Skin epidermis (tissue), 12 donors: ENCODE measurements at regions not wholly inside any gene's neighbourhood (a gene's known extent, or its start where the extent isn't known, plus 50 kb on each side); places are given as distances from the start of the nearest gene placed in this dataset.

Experiments used
- H3K27ac ChIP-seq, 21 experiments: fragments of 200-600 bp; sonication (generic) in 11 of 21; one replicate each; pipeline ENCODE4 v1.5.0; 2020; ENCODE audit warnings: mild to moderate bottlenecking in 3 of 21, inconsistent platforms in 2 of 21, moderate library complexity in 2 of 21
- H3K4me3 ChIP-seq, 7 experiments: fragments of 200-600 bp; sonication (generic) in 2 of 7; one replicate each; pipeline ENCODE4 v1.5.0; 2020; ENCODE audit warnings: inconsistent platforms in 2 of 7, mild to moderate bottlenecking in 2 of 7, moderate library complexity in 1 of 7

- H3K27ac ChIP-seq, result no peak overlapping the region
- H3K4me3 ChIP-seq, result no peak overlapping the region
Measured at GRCh38 chr13:107554460-107554859, 660.9 kb downstream of the LIG4 start.

- no peak overlapping the region for H3K27ac ChIP-seq
- H3K4me3 ChIP-seq, result no peak overlapping the region
Measured at GRCh38 chr13:107553838-107554237, 661.5 kb downstream of the LIG4 start.

- Histone ChIP-seq H3K4me3 (no peak overlapping the region), H3K27ac (no peak overlapping the region)
Measured at GRCh38 chr13:107551521-107551920, 663.8 kb downstream of the LIG4 start.

- H3K27ac ChIP-seq, result no peak overlapping the region
Measured at GRCh38 chr13:107548338-107548737, 667.0 kb downstream of the LIG4 start.

DNA sequence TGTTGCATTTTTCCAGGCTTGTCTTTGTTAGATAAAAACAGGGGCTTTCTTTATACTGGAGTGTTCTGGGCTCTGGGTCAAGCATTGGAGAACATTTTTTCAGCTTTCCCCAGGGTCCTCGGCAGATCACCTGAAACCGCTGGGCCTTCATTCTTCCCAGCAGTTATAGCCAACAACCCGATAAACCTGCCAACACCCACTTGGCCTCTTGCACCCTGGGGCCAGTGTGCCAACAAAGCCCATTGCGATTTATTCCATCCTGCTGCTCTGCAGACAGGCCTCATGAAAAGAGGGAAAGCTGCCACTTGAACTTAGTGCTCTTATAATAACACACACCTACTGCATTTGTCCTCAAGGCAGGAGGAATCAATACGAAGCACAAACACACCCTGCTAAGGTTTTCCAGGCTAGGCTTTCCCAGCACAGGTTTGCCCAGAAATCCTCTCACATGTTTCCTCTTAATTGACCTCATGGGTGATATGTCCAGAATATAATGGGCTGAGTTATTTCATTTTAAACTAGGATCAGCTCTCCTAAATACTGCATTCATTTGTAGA lies 669.3 kb downstream of the LIG4 start:
- Histone ChIP-seq H3K4me3 (no peak overlapping the region), H3K27ac (no peak overlapping the region)

More at GRCh38 chr13:107548338-107548737, 667.0 kb downstream of the LIG4 start:
- no peak overlapping the region for H3K4me3 ChIP-seq

GRCh38 chr13:107534548-107534947 lies 680.8 kb downstream of the LIG4 start:
- Histone ChIP-seq H3K4me3 (no peak overlapping the region), H3K27ac (no peak overlapping the region)

GRCh38 chr13:107531816-107532215 lies 683.5 kb downstream of the LIG4 start:
- Histone ChIP-seq H3K27ac (no peak overlapping the region), H3K4me3 (no peak overlapping the region)

GRCh38 chr13:107531180-107531579 lies 684.2 kb downstream of the LIG4 start:
- Histone ChIP-seq H3K4me3 (no peak overlapping the region), H3K27ac (no peak overlapping the region)

- H3K4me3 ChIP-seq, result no peak overlapping the region
Measured at GRCh38 chr13:107529035-107529434, 686.3 kb downstream of the LIG4 start.

GRCh38 chr13:107518780-107519179 lies 696.6 kb downstream of the LIG4 start:
- H3K27ac ChIP-seq, result no peak overlapping the region
- no peak overlapping the region for H3K4me3 ChIP-seq

More at GRCh38 chr13:107529035-107529434, 686.3 kb downstream of the LIG4 start:
- H3K27ac ChIP-seq, result no peak overlapping the region

GRCh38 chr13:107518292-107518691 lies 697.0 kb downstream of the LIG4 start:
- Histone ChIP-seq H3K4me3 (no peak overlapping the region), H3K27ac (no peak overlapping the region)

- H3K27ac ChIP-seq, result no peak overlapping the region
- no peak overlapping the region for H3K4me3 ChIP-seq
Measured at GRCh38 chr13:107516517-107516916, 698.8 kb downstream of the LIG4 start.

DNA sequence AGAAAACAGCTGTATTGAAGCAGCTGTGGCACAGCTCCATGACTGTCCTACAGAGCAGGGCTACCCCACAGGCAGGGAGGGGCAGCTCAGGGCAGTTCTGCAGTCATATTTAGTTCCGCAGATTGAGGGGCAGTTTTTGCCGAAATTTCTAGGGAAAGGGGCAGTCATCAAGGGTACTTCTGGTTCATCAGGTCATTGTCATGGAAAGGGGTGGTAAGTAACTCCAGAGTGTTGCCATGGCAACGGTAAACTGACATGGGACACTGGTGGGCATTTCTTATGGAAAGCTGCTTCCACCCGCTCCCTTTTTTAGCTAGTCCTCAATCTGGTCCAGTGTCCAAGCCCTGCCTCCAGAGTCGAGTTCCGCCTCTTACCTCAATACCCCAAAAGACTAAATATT lies 702.8 kb downstream of the LIG4 start:
- Histone ChIP-seq H3K4me3 (no peak overlapping the region), H3K27ac (no peak overlapping the region)

DNA sequence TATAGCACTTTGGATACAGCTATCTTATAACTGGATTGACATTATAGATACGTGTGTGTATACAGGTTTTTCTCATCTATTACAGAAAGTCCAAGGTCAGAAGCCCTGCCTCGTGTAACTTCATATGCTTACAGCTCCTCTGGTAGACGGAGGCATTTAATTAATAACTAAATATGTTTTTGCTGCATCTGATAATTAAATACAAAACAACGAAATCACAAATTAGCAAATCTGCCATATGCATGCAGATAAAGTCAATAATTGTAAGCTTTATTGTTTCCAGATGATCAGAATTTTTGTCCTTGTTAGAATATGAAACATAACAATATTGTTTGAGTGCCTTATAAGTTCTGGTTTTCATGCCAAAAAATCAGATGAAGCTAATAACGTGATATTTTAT lies 717.7 kb downstream of the LIG4 start:
- no peak overlapping the region for H3K4me3 ChIP-seq
- H3K27ac ChIP-seq, result no peak overlapping the region

GRCh38 chr13:107493266-107493665 lies 722.1 kb downstream of the LIG4 start:
- Histone ChIP-seq H3K4me3 (no peak overlapping the region), H3K27ac (no peak overlapping the region)

DNA sequence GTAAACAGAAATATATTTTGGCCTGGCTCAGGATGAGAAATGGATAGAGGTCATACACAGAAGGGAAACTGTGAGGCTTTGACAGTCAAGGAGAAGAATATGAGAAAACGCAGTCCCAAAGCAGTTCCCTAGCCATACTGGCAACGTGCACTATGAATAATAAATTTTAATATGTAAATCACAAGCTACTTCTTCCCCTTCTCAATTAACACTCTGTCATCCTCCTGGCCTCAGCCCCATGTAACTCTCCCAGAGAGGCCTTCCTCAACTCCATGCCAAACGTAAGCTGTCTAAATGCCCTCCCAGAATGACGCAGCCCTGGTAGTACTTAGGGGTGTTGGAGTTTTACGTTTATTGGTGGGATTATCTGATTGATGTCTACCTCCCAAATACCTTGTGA lies 732.6 kb downstream of the LIG4 start:
- Histone ChIP-seq H3K27ac (no peak overlapping the region), H3K4me3 (no peak overlapping the region)

GRCh38 chr13:107480130-107480529 lies 735.2 kb downstream of the LIG4 start:
- H3K27ac ChIP-seq, result no peak overlapping the region

GRCh38 chr13:107477772-107478379 lies 737.5 kb downstream of the LIG4 start:
- no peak overlapping the region for H3K27ac ChIP-seq

More at GRCh38 chr13:107480130-107480529, 735.2 kb downstream of the LIG4 start:
- H3K4me3 ChIP-seq, result no peak overlapping the region

DNA sequence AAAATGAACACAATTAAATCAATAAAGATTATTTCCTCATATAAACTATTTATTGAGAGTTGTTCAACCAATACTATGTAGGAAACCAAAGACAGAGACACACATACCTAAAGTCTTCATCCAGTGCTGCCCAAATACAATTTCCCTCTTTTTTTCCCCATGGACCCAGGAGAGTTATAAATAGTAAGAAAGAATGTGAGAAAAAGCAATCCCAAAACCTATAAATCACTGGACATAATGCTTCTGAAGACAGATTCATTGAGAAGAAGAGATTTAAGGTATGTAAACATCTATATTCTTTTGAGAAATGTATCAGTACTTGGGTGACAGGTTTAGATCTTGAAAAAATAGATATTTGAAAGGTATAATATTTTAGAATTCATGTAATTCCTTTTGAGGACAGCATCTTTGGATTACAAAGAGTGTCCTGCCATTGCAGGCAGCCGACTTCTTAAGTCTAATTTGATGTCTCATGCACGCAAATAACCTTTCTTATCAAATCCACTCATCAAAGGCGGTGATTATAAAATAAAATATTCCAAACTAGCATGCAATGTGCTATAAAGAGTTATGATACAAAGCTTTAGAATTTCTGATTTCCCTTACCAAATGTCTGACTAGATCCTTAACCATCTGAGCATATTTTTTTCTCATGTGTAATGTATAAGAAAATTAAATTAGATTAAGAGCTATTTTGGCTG lies 739.4 kb downstream of the LIG4 start:
- no peak overlapping the region for H3K27ac ChIP-seq
- no peak overlapping the region for H3K4me3 ChIP-seq

More at GRCh38 chr13:107477772-107478379, 737.5 kb downstream of the LIG4 start:
- no peak overlapping the region for H3K4me3 ChIP-seq

- Histone ChIP-seq H3K4me3 (no peak overlapping the region), H3K27ac (no peak overlapping the region)
Measured at GRCh38 chr13:107473253-107473652, 742.1 kb downstream of the LIG4 start.
